ENCODE measurements at regions not wholly inside any gene's neighbourhood (a gene's known extent, or its start where the extent isn't known, plus 50 kb on each side); places are given as distances from the start of the nearest gene placed in this dataset.

DNA sequence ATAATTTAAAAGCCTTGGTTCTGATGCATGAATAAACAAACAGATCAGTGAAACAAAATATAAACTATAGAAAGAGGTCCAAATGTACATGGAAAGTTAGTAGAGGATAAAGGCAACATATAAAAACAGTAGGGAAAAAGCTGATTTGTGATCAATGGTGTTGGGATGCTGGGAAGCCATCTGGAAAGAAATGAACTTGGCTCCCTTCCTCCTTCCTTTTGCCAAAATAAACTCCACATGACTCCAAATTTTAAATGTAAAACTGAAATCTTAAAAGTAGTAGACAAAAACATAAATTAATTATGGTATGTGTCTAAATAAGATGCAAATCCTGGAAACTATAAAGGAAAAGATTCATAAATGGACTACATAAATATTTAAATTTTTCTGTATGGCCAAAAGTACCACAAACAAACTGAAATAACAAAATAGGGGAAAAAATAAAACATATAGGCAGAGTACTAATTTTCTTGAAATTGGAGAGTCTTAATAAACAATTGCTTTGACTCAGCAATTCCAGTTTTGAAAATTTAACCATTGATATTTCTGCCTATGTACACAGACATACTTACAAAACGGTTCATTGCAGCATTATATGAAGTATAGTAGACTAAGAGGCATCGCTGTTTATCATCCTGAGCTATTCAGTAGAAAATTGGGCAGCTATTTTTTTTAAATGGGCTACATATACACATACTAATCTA lies 77.0 kb upstream of the TRIM24 start:
- TF ChIP-seq, protein P1, sequence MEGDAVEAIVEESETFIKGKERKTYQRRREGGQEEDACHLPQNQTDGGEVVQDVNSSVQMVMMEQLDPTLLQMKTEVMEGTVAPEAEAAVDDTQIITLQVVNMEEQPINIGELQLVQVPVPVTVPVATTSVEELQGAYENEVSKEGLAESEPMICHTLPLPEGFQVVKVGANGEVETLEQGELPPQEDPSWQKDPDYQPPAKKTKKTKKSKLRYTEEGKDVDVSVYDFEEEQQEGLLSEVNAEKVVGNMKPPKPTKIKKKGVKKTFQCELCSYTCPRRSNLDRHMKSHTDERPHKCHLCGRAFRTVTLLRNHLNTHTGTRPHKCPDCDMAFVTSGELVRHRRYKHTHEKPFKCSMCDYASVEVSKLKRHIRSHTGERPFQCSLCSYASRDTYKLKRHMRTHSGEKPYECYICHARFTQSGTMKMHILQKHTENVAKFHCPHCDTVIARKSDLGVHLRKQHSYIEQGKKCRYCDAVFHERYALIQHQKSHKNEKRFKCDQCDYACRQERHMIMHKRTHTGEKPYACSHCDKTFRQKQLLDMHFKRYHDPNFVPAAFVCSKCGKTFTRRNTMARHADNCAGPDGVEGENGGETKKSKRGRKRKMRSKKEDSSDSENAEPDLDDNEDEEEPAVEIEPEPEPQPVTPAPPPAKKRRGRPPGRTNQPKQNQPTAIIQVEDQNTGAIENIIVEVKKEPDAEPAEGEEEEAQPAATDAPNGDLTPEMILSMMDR (IDR thresholded peaks at IDR 0.05), result no peak
- no peak for TF ChIP-seq POLR2A (IDR thresholded peaks at IDR 0.05)

All from esophagus squamous epithelium (tissue), 4 donors.